CD4-positive, CD25-positive, alpha-beta regulatory T cell (primary cell): ENCODE measurements at regions not wholly inside any gene's neighbourhood (a gene's known extent, or its start where the extent isn't known, plus 50 kb on each side); places are given as distances from the start of the nearest gene placed in this dataset.

Experiments used
- ATAC-seq, 2 donors: fragments of 150-1000 bp; cut with Tn5 transposase; one replicate each; pipeline ENCODE4 v1.10.0; 2021; ENCODE audit warnings: low read depth in 2 of 2, moderate number of reproducible peaks in 2 of 2, moderate library complexity in 1 of 2
- DNase-seq, 3 donors: peaks; one replicate each; pipeline versions ENCODE4 v3.0.0 to v3.0.0-alpha.2; 2012 to 2022; ENCODE audit warnings: mixed read lengths in 1 of 3
- H3K27ac ChIP-seq: one replicate; pipeline ENCODE4 v1.7.0; 2013; ENCODE audit warnings: mild to moderate bottlenecking, low read length; ENCODE audit not compliant: insufficient read depth, poor library complexity, severe bottlenecking
- H3K27me3 ChIP-seq: one replicate; pipeline ENCODE4 v1.7.0; 2013; ENCODE audit warnings: low read length; ENCODE audit not compliant: control insufficient read depth, insufficient read depth
- H3K36me3 ChIP-seq: one replicate; pipeline ENCODE4 v1.7.0; 2013; ENCODE audit warnings: mild to moderate bottlenecking, low read length, moderate library complexity; ENCODE audit not compliant: control insufficient read depth, insufficient read depth
- H3K4me1 ChIP-seq: 2 replicates; pipeline ENCODE4 v1.7.0; 2013; ENCODE audit warnings: mild to moderate bottlenecking, low read length; ENCODE audit not compliant: insufficient read depth, control insufficient read depth, poor library complexity, severe bottlenecking
- H3K4me3 ChIP-seq: one replicate; pipeline ENCODE4 v1.7.0; 2013; ENCODE audit warnings: low read depth, mild to moderate bottlenecking, low read length, moderate library complexity
- H3K9me3 ChIP-seq, 2 experiments: 1 replicate in 1 of 2; 2 replicates in 1 of 2; pipeline ENCODE4 v1.7.0; 2013; ENCODE audit warnings: low read length in 2 of 2, mild to moderate bottlenecking in 1 of 2, moderate library complexity in 1 of 2; ENCODE audit not compliant: control insufficient read depth in 2 of 2
- H3K27ac Mint-ChIP-seq, 3 donors: one replicate each; pipeline ENCODE4 v1.8.0; 2020 to 2022; ENCODE audit warnings: mild to moderate bottlenecking in 3 of 3, mixed read lengths in 3 of 3, moderate library complexity in 2 of 3
- H3K27me3 Mint-ChIP-seq: one replicate; pipeline ENCODE4 v1.8.0; 2022; ENCODE audit warnings: mild to moderate bottlenecking, mixed read lengths
- H3K36me3 Mint-ChIP-seq: one replicate; pipeline ENCODE4 v1.8.0; 2020; ENCODE audit warnings: mixed read lengths
- H3K4me1 Mint-ChIP-seq, 4 donors: one replicate each; pipeline ENCODE4 v1.8.0; 2020 to 2022; ENCODE audit warnings: mixed read lengths in 4 of 4, mild to moderate bottlenecking in 1 of 4
- H3K4me3 Mint-ChIP-seq, 4 donors: one replicate each; pipeline ENCODE4 v1.8.0; 2020 to 2022; ENCODE audit warnings: mild to moderate bottlenecking in 4 of 4, mixed read lengths in 4 of 4, moderate library complexity in 3 of 4
- H3K9me3 Mint-ChIP-seq, 7 donors: one replicate each; pipeline ENCODE4 v1.8.0; 2020 to 2022; ENCODE audit warnings: mixed read lengths in 7 of 7, mild to moderate bottlenecking in 3 of 7, moderate library complexity in 2 of 7

DNA sequence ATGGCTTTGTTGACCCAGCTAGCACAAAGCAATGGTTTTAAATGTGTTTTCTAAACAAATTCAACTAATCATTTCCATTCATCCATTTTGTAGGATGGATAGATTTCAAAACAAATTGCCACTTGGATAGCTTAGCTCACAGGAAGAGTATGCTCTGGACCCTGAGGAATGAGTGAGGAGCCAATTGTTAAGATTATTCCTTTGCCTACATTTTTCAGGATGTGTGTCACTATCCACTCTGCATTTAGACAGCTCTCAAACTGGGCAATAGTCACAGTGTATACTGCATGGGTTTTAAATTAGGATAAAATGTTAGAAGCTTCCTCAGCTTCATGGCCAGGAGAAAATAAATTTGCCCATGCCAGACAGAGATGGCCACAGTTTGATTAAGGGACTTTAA, 605.6 kb upstream of the TEX47 start:
- Histone ChIP-seq H3K4me1 (no peaks in the 10 kb centered on the region), H3K4me3 (no peak overlapping the region), H3K36me3 (no peaks in the 10 kb centered on the region), H3K9me3 (peaks cover 0 to 2% of the 10 kb centered on the region in 2 experiments), H3K27me3 (no peaks in the 10 kb centered on the region), H3K27ac (no peak overlapping the region)
- no peak overlapping the region for H3K4me3 Mint-ChIP-seq
- DNase-seq, result no peak
- H3K4me1 Mint-ChIP-seq, result no peaks in the 10 kb centered on the region
- H3K9me3 Mint-ChIP-seq, result peaks cover 0 to 21% (median 5%) of the 10 kb centered on the region in 7 donors
- H3K36me3 Mint-ChIP-seq, result no peaks in the 10 kb centered on the region
- H3K27ac Mint-ChIP-seq, result no peak overlapping the region
- no peak for ATAC-seq
- H3K27me3 Mint-ChIP-seq, result no peaks in the 10 kb centered on the region

- Mint-ChIP-seq H3K27ac (no peak overlapping the region), H3K9me3 (peaks cover 0 to 21% (median 5%) of the 10 kb centered on the region in 7 donors)
Measured at GRCh38 chr7:89401690-89402089, 606.2 kb upstream of the TEX47 start.

DNA sequence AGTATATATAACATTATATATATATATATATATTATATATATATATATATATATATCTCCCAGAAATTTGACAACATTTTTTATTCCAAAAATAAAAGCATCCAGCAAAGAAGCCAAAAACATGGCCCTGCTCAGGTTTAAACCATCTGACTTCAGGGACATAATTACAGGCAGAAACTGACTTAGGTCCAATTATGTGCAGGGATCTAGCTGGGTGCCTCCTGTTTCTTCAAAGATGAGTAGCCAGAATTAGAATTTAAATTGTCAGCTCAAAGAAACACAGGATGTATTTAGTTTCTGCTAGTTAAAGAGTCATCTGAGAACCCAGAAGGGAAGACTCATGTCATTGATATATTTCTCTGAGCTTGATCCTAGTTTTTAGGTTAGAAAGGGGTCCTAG, 656.4 kb upstream of the TEX47 start:
- no peak overlapping the region for H3K4me3 Mint-ChIP-seq
- peaks cover 0 to 5% (median 2%) of the 10 kb centered on the region in 7 donors for H3K9me3 Mint-ChIP-seq
- H3K27ac ChIP-seq, result no peak overlapping the region
- no peaks in the 10 kb centered on the region for H3K9me3 ChIP-seq
- no peak overlapping the region for H3K27ac Mint-ChIP-seq
- no peak overlapping the region for H3K4me3 ChIP-seq
- H3K36me3 ChIP-seq, result no peaks in the 10 kb centered on the region
- no peaks in the 10 kb centered on the region for H3K4me1 Mint-ChIP-seq
- no peak for DNase-seq
- ATAC-seq, result no peak
- no peaks in the 10 kb centered on the region for H3K27me3 Mint-ChIP-seq
- H3K4me1 ChIP-seq, result no peaks in the 10 kb centered on the region
- no peaks in the 10 kb centered on the region for H3K27me3 ChIP-seq
- H3K36me3 Mint-ChIP-seq, result no peaks in the 10 kb centered on the region

More at GRCh38 chr7:89401690-89402089, 606.2 kb upstream of the TEX47 start:
- H3K4me3 ChIP-seq, result no peak overlapping the region
- no peak for DNase-seq
- H3K27ac ChIP-seq, result no peak overlapping the region
- no peaks in the 10 kb centered on the region for H3K36me3 ChIP-seq
- no peaks in the 10 kb centered on the region for H3K27me3 Mint-ChIP-seq
- ATAC-seq, result no peak
- H3K27me3 ChIP-seq, result no peaks in the 10 kb centered on the region
- no peaks in the 10 kb centered on the region for H3K36me3 Mint-ChIP-seq
- H3K4me3 Mint-ChIP-seq, result no peak overlapping the region
- peaks cover 0 to 2% of the 10 kb centered on the region in 2 experiments for H3K9me3 ChIP-seq
- H3K4me1 ChIP-seq, result no peaks in the 10 kb centered on the region
- no peaks in the 10 kb centered on the region for H3K4me1 Mint-ChIP-seq

DNA sequence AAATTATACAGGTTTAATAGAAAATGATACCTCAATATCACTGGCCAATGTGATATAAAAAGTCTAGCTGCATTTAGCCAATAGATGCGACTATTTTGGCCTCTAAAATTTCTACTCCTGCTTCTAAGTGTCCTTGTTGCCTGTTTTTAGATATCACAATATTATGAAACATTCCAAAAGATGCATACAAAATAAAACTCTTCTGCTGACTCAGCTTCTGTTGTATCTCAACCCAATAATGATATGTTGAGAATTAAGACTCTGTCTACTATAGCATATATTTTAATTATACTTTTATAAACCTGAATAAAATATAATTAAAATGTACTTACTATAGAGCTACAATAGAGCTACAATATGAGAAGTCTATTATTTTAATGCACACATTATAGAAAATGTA, 661.0 kb upstream of the TEX47 start:
- no peaks in the 10 kb centered on the region for H3K9me3 ChIP-seq
- DNase-seq (no peak), ATAC-seq (no peak)
- H3K27ac ChIP-seq, result no peak overlapping the region
- no peaks in the 10 kb centered on the region for H3K27me3 Mint-ChIP-seq
- H3K4me3 ChIP-seq, result no peak overlapping the region
- H3K9me3 Mint-ChIP-seq, result peaks cover 0 to 4% (median 1%) of the 10 kb centered on the region in 7 donors
- H3K36me3 Mint-ChIP-seq, result no peaks in the 10 kb centered on the region
- no peak overlapping the region for H3K27ac Mint-ChIP-seq
- no peaks in the 10 kb centered on the region for H3K4me1 Mint-ChIP-seq
- H3K27me3 ChIP-seq, result no peaks in the 10 kb centered on the region
- H3K4me3 Mint-ChIP-seq, result no peak overlapping the region
- H3K4me1 ChIP-seq, result no peaks in the 10 kb centered on the region
- no peaks in the 10 kb centered on the region for H3K36me3 ChIP-seq

- no peaks in the 10 kb centered on the region for H3K4me1 ChIP-seq
- ATAC-seq, result no peak
- no peak for DNase-seq
- Mint-ChIP-seq H3K9me3 (peaks cover 0 to 4% (median 0%) of the 10 kb centered on the region in 7 donors), H3K36me3 (no peaks in the 10 kb centered on the region), H3K4me3 (no peak overlapping the region), H3K27ac (no peak overlapping the region), H3K4me1 (no peaks in the 10 kb centered on the region), H3K27me3 (no peaks in the 10 kb centered on the region)
- H3K27me3 ChIP-seq, result no peaks in the 10 kb centered on the region
- H3K4me3 ChIP-seq, result no peak overlapping the region
- H3K36me3 ChIP-seq, result no peaks in the 10 kb centered on the region
- no peak overlapping the region for H3K27ac ChIP-seq
- H3K9me3 ChIP-seq, result no peaks in the 10 kb centered on the region
Measured at GRCh38 chr7:89458114-89458513, 662.6 kb upstream of the TEX47 start.

DNA sequence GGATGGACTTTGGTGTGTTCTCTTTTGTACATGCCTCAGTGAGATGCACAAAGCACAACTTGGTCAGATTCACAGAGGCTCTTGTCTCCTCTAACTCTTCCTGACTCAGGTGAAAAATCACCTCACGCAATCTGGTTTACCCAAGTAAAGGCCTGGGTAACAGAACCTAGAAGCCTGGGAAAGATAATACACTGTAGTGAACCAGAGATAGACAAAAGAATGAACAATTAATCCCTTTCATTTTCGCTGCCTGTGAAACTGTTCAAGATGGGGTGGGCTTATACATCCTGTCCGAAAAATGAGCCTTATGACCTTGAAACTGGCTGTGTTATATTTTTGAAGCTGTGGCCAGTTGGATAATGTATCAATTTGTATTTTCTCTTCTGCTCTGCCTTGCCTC, 678.9 kb upstream of the TEX47 start:
- Histone ChIP-seq H3K9me3 (no peaks in the 10 kb centered on the region), H3K27me3 (no peaks in the 10 kb centered on the region), H3K4me3 (no peak overlapping the region), H3K4me1 (no peaks in the 10 kb centered on the region), H3K36me3 (no peaks in the 10 kb centered on the region), H3K27ac (no peak overlapping the region)
- Mint-ChIP-seq H3K27ac (no peak overlapping the region), H3K4me3 (no peak overlapping the region), H3K4me1 (no peaks in the 10 kb centered on the region), H3K27me3 (no peaks in the 10 kb centered on the region), H3K36me3 (no peaks in the 10 kb centered on the region), H3K9me3 (peaks cover under 1 to 12% (median 8%) of the 10 kb centered on the region in 7 donors)
- DNase-seq, result no peak
- no peak for ATAC-seq

GRCh38 chr7:89477991-89478390, 676.3 kb upstream of the STEAP1 start:
- Histone ChIP-seq H3K27ac (no peak overlapping the region), H3K4me3 (no peak overlapping the region), H3K9me3 (no peaks in the 10 kb centered on the region), H3K27me3 (no peaks in the 10 kb centered on the region), H3K36me3 (no peaks in the 10 kb centered on the region), H3K4me1 (no peaks in the 10 kb centered on the region)
- H3K4me1 Mint-ChIP-seq, result no peaks in the 10 kb centered on the region
- no peak overlapping the region for H3K4me3 Mint-ChIP-seq
- no peak for DNase-seq
- no peak overlapping the region for H3K27ac Mint-ChIP-seq
- no peaks in the 10 kb centered on the region for H3K36me3 Mint-ChIP-seq
- peaks cover 0 to 17% (median 6%) of the 10 kb centered on the region in 7 donors for H3K9me3 Mint-ChIP-seq
- H3K27me3 Mint-ChIP-seq, result no peaks in the 10 kb centered on the region
- ATAC-seq, result no peak

DNA sequence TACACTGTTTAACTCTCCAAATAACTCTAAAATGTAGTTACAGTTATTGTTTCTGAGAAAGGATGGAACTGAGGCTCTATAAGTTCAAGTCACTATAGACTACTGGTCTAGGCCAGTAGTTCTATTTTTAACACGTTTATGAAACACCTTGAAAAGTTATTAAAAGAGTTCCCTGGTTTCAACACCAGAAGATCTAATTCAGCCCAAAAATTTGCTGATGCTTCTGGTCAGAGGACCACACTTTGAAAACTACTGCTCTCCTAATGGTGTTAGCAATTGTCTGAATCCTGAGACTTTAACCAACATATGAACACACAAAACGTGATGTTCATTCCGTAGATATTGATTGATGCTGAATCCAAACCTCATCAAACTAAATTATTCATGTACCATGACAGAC, 658.6 kb upstream of the STEAP1 start:
- no peaks in the 10 kb centered on the region for H3K4me1 ChIP-seq
- peaks cover 0 to 30% (median 4%) of the 10 kb centered on the region in 7 donors for H3K9me3 Mint-ChIP-seq
- no peaks in the 10 kb centered on the region for H3K36me3 Mint-ChIP-seq
- H3K27ac Mint-ChIP-seq, result no peak overlapping the region
- H3K27ac ChIP-seq, result no peak overlapping the region
- H3K4me3 ChIP-seq, result no peak overlapping the region
- H3K36me3 ChIP-seq, result no peaks in the 10 kb centered on the region
- no peaks in the 10 kb centered on the region for H3K4me1 Mint-ChIP-seq
- ATAC-seq, result no peak
- H3K27me3 Mint-ChIP-seq, result no peaks in the 10 kb centered on the region
- H3K4me3 Mint-ChIP-seq, result no peak overlapping the region
- no peak for DNase-seq
- peaks cover 0 to 3% of the 10 kb centered on the region in 2 experiments for H3K9me3 ChIP-seq
- no peaks in the 10 kb centered on the region for H3K27me3 ChIP-seq
